K562 (cell line): ENCODE measurements at regions not wholly inside any gene's neighbourhood (a gene's known extent, or its start where the extent isn't known, plus 50 kb on each side); places are given as distances from the start of the nearest gene placed in this dataset.

Experiments used
- ATAC-seq: fragments of 200-7000 bp; cut with Tn5 transposase; 3 replicates; pipeline ENCODE4 v1.9.1; 2020; ENCODE audit warnings: moderate library complexity
- BruUV-seq: library from RNA; stranded (reverse); fragments of 400-500 nt; replicated peaks from 2 replicates; lab custom pipeline; 2021; lab: Mats Ljungman, UMichigan
- CTCF ChIA-PET: fragments of 300-600 bp; formaldehyde crosslinking; extraction: SDS; loops from one replicate; lab custom pipeline; 2021; ENCODE audit warnings: low intra/inter-chr PET ratio; lab: Yijun Ruan, JAX
- POLR2A ChIA-PET: fragments of 300-600, 350-650 bp; sonication (Branson Sonifier 250); formaldehyde crosslinking; extraction: SDS; loops from one replicate; lab custom pipeline; 2021; ENCODE audit warnings: antibody characterized with exemption, inconsistent platforms; lab: Yijun Ruan, JAX
- DNase-seq, 4 experiments: peaks; one replicate each; pipeline versions ENCODE4 v3.0.0 to v3.0.0-alpha.2; 2011 to 2018; ENCODE audit warnings: low spot score in 3 of 4, mixed read lengths in 3 of 4; ENCODE audit errors: extremely low read depth in 1 of 4
- FAIRE-seq: peaks from 2 replicates; lab custom pipeline; 2011; peaks lifted over from hg19 to GRCh38; lab: Jason Lieb, UNC
- H2AFZ ChIP-seq: 2 replicates; pipeline ENCODE4 v1.6.0; 2011; ENCODE audit warnings: low read depth, low read length, control low read depth, inconsistent platforms
- H3K27ac ChIP-seq: fragments of 200-600 bp; 3 replicates; pipeline ENCODE4 v1.8.0; 2011; ENCODE audit warnings: low read depth, mild to moderate bottlenecking, control low read depth, inconsistent platforms, low read length, moderate library complexity, mixed read lengths; ENCODE audit errors: extremely low read depth
- H3K27me3 ChIP-seq, 2 experiments: fragments of 300-600 bp in 1 of 2; 2 replicates in 1 of 2; 3 replicates in 1 of 2; pipeline versions ENCODE4 v1.6.0 to v1.8.0; 2011; ENCODE audit warnings: inconsistent platforms in 2 of 2, low read length in 2 of 2, mild to moderate bottlenecking in 1 of 2, mixed read lengths in 1 of 2, moderate library complexity in 1 of 2; ENCODE audit not compliant: control insufficient read depth in 2 of 2, insufficient read depth in 2 of 2
- H3K36me3 ChIP-seq: fragments of 300-600 bp; 3 replicates; pipeline ENCODE4 v1.8.0; 2011; ENCODE audit warnings: mild to moderate bottlenecking, low read length, inconsistent platforms; ENCODE audit not compliant: control insufficient read depth, insufficient read depth
- H3K4me1 ChIP-seq, 2 experiments: fragments of 200-600 bp in 1 of 2; replicated peaks in 1 of 2; 2 replicates in 1 of 2; 3 replicates in 1 of 2; pipeline versions ENCODE4 v1.5.1 to v1.8.0; 2011; ENCODE audit warnings: inconsistent platforms in 2 of 2, low read length in 2 of 2, mild to moderate bottlenecking in 1 of 2, mixed read lengths in 1 of 2, moderate library complexity in 1 of 2; ENCODE audit not compliant: control insufficient read depth in 2 of 2, insufficient read depth in 2 of 2
- H3K4me2 ChIP-seq: 2 replicates; pipeline ENCODE4 v1.6.1; 2011; ENCODE audit warnings: low read length, control low read depth, inconsistent platforms, mixed read lengths; ENCODE audit not compliant: insufficient read depth
- H3K4me3 ChIP-seq: fragments of 200-600 bp; sonication (generic), shearing (Covaris generic); 2 replicates; pipeline ENCODE4 v1.5.1; 2016; ENCODE audit warnings: control low read depth, inconsistent platforms
- H3K79me2 ChIP-seq: fragments of 200-600 bp; 3 replicates; pipeline ENCODE4 v1.8.0; 2011; ENCODE audit warnings: low read length, inconsistent platforms; ENCODE audit not compliant: control insufficient read depth, insufficient read depth
- H3K9ac ChIP-seq, 2 experiments: 2 replicates each; pipeline versions ENCODE4 v1.6.0 to v1.6.1; 2011; ENCODE audit warnings: low read depth in 2 of 2, low read length in 2 of 2, control low read depth in 1 of 2, inconsistent platforms in 1 of 2, mild to moderate bottlenecking in 1 of 2, mixed read lengths in 1 of 2; ENCODE audit not compliant: insufficient read depth in 1 of 2
- H3K9me1 ChIP-seq: one replicate; pipeline ENCODE4 v1.6.0; 2011; ENCODE audit warnings: inconsistent platforms, mild to moderate bottlenecking, low read length, moderate library complexity; ENCODE audit not compliant: control insufficient read depth, insufficient read depth
- H3K9me3 ChIP-seq: replicated peaks from 2 replicates; pipeline ENCODE4 v1.5.1; 2011; ENCODE audit warnings: low read depth, low read length, inconsistent platforms; ENCODE audit not compliant: control insufficient read depth, insufficient read depth
- H4K20me1 ChIP-seq: replicated peaks from 2 replicates; pipeline ENCODE4 v1.6.1; 2011; ENCODE audit warnings: low read length, inconsistent platforms, mixed read lengths; ENCODE audit not compliant: control insufficient read depth, insufficient read depth
- CBX1 ChIP-seq: sonication (generic); IDR thresholded peaks from 2 replicates; pipeline ENCODE4 v1.6.1; 2016; ENCODE audit warnings: antibody characterized with exemption, low read depth, mild to moderate bottlenecking
- FOSL1 ChIP-seq: fragments of 200-800 bp; sonication (Bioruptor generic); conservative IDR thresholded peaks from 2 replicates; pipeline ENCODE4 v1.6.1; 2016; ENCODE audit warnings: missing genetic modification characterization, missing compliant biosample characterization
- HBP1 ChIP-seq: fragments of 450-650 bp; formaldehyde crosslinking; IDR thresholded peaks from 2 replicates; pipeline ENCODE4 v1.4.0; 2022; ENCODE audit warnings: missing genetic modification characterization
- HES1 ChIP-seq: fragments of 450-650 bp; IDR thresholded peaks from 2 replicates; pipeline ENCODE4 v1.6.1; 2016; ENCODE audit warnings: low read depth, mild to moderate bottlenecking, moderate library complexity
- HEY1 ChIP-seq: fragments of 250-450 bp; sonication (Bioruptor Pico); IDR thresholded peaks from 2 replicates; pipeline ENCODE4 v1.5.0; 2020; ENCODE audit warnings: mild to moderate bottlenecking, moderate library complexity, borderline replicate concordance
- ID3 ChIP-seq, 2 experiments: fragments of 250-450 bp in 1 of 2; fragments of 450-650 bp in 1 of 2; sonication (Bioruptor Pico) in 1 of 2; IDR thresholded peaks; 2 replicates each; pipeline versions ENCODE4 v1.6.1 to v1.8.0; 2016 to 2021; ENCODE audit warnings: mild to moderate bottlenecking in 2 of 2, moderate library complexity in 2 of 2, missing compliant biosample characterization in 1 of 2, missing genetic modification characterization in 1 of 2
- MCM2 ChIP-seq: fragments of 450-650 bp; IDR thresholded peaks from 2 replicates; pipeline ENCODE4 v1.6.1; 2017; ENCODE audit warnings: low read depth, mild to moderate bottlenecking
- SREBF1 ChIP-seq: fragments of 150-350 bp; IDR thresholded peaks from 2 replicates; pipeline ENCODE4 v1.6.1; 2014; ENCODE audit warnings: antibody characterized with exemption, low read depth, low read length, borderline replicate concordance
- SRSF9 ChIP-seq: fragments of 200-400 bp; formaldehyde crosslinking; IDR thresholded peaks from 2 replicates; pipeline ENCODE4 v1.6.1; 2017; ENCODE audit warnings: low read depth, low read length, borderline replicate concordance
- TEAD1 ChIP-seq, 2 experiments: fragments of 450-650 bp in 1 of 2; sonication (generic) in 1 of 2; formaldehyde crosslinking; IDR thresholded peaks; 2 replicates each; pipeline versions ENCODE4 v1.4.0 to v1.8.0; 2020 to 2022; ENCODE audit warnings: mild to moderate bottlenecking in 2 of 2, missing genetic modification reagents in 1 of 2
- VEZF1 ChIP-seq: fragments of 200-800 bp; sonication (Bioruptor generic); IDR thresholded peaks from 2 replicates; pipeline ENCODE4 v1.6.1; 2017; ENCODE audit warnings: missing genetic modification characterization, missing compliant biosample characterization
- ZBTB8A ChIP-seq: fragments of 450-650 bp; IDR thresholded peaks from 2 replicates; pipeline ENCODE4 v1.6.1; 2018; ENCODE audit warnings: mild to moderate bottlenecking, moderate library complexity; ENCODE audit not compliant: partially characterized antibody
- ZNF124 ChIP-seq: sonication (generic); formaldehyde crosslinking; IDR thresholded peaks from 2 replicates; pipeline ENCODE4 v1.8.1; 2022; ENCODE audit warnings: missing genetic modification reagents
- WGBS: fragments of 100-300 bp; shearing (Covaris generic); methylation state at CpG from one replicate; pipeline ENCODE4 v1.1.6; 2016; ENCODE audit warnings: low coverage, mixed read lengths; ENCODE audit not compliant: insufficient coverage; ENCODE audit errors: missing lambda C conversion rate; 5-methylcytosine and 5-hydroxymethylcytosine counted together
- in situ Hi-C: fragments of 300-500 bp; cut with MboI; formaldehyde crosslinking; loops from 4 replicates; pipeline ENCODE4 v1.15.0; 2018; ENCODE audit warnings: inconsistent platforms, mixed read lengths
- intact Hi-C: fragments of 100-400 bp; cut with micrococcal nuclease; formaldehyde crosslinking; loops from 2 replicates; pipeline ENCODE4 v1.14.2; 2022
- TF ChIP-seq, protein P1 (sequence below): IDR thresholded peaks from 2 replicates; pipeline ENCODE4 v1.6.1; 2016; ENCODE audit warnings: missing genetic modification characterization, missing compliant biosample characterization
- TF ChIP-seq, protein P2 (sequence below): fragments of 250-450 bp; sonication (Bioruptor Pico); IDR thresholded peaks from 2 replicates; pipeline ENCODE4 v1.4.0; 2020; ENCODE audit warnings: mild to moderate bottlenecking

DNA sequence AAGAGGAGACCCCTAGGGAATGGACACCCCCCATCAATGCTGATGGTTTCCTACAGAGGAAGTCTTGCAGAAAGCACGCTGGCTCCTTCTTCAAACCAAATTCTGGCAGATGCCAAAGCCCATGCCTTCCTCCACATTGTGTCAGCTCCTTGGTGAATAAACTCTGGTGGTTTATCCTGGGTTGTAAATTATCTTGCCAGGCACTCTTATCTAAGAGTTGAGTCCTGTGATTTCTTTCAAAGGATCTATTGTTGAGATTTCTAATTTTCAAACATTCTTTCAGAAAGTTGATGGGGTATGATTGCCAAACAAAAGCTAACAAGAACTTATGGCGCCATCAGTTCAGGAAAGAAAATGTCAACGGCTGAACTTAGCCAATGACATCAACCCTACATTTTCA lies 160.4 kb downstream of the NSG2 start:
- Histone ChIP-seq H3K27me3 (peaks cover 0 to 16% of the 10 kb centered on the region in 2 experiments; a peak in 2 of 5 replicates), H3K4me2 (no peak overlapping the region), H3K4me1 (no peaks in the 10 kb centered on the region), H3K9me3 (no peaks in the 10 kb centered on the region), H3K27ac (no peak overlapping the region), H3K79me2 (no peaks in the 10 kb centered on the region), H2AFZ (no peak overlapping the region), H4K20me1 (no peaks in the 10 kb centered on the region), H3K4me3 (no peak overlapping the region), H3K36me3 (no peaks in the 10 kb centered on the region), H3K9me1 (no peaks in the 10 kb centered on the region), H3K9ac (no peak overlapping the region)
- intact Hi-C loops (no loop called here), in situ Hi-C loops (no loop called here)
- CTCF ChIA-PET: no interaction called here
- no peak for FAIRE-seq
- no peak for ATAC-seq
- WGBS: 0% methylated on average over 3 of the region's 3 CpGs
- no TSS peak for BruUV-seq
- POLR2A ChIA-PET: interaction anchor here (0.8 kb wide), 1 partner anchor 8 kb away, joined by 3 read pairs; no protein-coding TSS in a partner anchor
- no peak for DNase-seq
- TF ChIP-seq SRSF9: no peak
- TF ChIP-seq TEAD1 (CRISPR knock-in tag; IDR thresholded peaks at IDR 0.05): no peak
- TF ChIP-seq VEZF1: no peak
- TF ChIP-seq HES1: no peak
- TF ChIP-seq, protein P1, sequence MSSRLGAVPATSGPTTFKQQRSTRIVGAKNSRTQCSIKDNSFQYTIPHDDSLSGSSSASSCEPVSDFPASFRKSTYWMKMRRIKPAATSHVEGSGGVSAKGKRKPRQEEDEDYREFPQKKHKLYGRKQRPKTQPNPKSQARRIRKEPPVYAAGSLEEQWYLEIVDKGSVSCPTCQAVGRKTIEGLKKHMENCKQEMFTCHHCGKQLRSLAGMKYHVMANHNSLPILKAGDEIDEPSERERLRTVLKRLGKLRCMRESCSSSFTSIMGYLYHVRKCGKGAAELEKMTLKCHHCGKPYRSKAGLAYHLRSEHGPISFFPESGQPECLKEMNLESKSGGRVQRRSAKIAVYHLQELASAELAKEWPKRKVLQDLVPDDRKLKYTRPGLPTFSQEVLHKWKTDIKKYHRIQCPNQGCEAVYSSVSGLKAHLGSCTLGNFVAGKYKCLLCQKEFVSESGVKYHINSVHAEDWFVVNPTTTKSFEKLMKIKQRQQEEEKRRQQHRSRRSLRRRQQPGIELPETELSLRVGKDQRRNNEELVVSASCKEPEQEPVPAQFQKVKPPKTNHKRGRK (tag): no peak
- TF ChIP-seq HBP1: no peak
- TF ChIP-seq ZNF124: no peak
- no peak for TF ChIP-seq SREBF1
- no peak for TF ChIP-seq ZBTB8A
- TF ChIP-seq MCM2: no peak
- no peak for TF ChIP-seq FOSL1
- TF ChIP-seq, protein P2, sequence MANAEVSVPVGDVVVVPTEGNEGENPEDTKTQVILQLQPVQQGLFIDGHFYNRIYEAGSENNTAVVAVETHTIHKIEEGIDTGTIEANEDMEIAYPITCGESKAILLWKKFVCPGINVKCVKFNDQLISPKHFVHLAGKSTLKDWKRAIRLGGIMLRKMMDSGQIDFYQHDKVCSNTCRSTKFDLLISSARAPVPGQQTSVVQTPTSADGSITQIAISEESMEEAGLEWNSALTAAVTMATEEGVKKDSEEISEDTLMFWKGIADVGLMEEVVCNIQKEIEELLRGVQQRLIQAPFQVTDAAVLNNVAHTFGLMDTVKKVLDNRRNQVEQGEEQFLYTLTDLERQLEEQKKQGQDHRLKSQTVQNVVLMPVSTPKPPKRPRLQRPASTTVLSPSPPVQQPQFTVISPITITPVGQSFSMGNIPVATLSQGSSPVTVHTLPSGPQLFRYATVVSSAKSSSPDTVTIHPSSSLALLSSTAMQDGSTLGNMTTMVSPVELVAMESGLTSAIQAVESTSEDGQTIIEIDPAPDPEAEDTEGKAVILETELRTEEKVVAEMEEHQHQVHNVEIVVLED (CRISPR knock-in tag): no peak
- no peak for TF ChIP-seq CBX1
- TF ChIP-seq ID3 (CRISPR knock-in tag; IDR thresholded peaks at IDR 0.05): no peak
- no peak for TF ChIP-seq ID3 (tag; IDR thresholded peaks at IDR 0.05)
- no peak for TF ChIP-seq HEY1 (CRISPR knock-in tag)
